ACC112 (cell line): ENCODE measurements at regions not wholly inside any gene's neighbourhood (a gene's known extent, or its start where the extent isn't known, plus 50 kb on each side); places are given as distances from the start of the nearest gene placed in this dataset.

Experiments
- H2AFZ ChIP-seq: fragments of 200-600 bp; sonication (generic); one replicate; pipeline ENCODE4 v1.6.0; 2017; ENCODE audit warnings: antibody characterized with exemption, low read length; ENCODE audit not compliant: unreplicated experiment
- H3K27ac ChIP-seq: fragments of 200-600 bp; sonication (generic); 2 replicates; pipeline ENCODE4 v1.5.1; 2014; ENCODE audit warnings: low read depth, mild to moderate bottlenecking, antibody characterized with exemption, low read length, moderate library complexity
- H3K27me3 ChIP-seq: fragments of 200-600 bp; sonication (generic); 2 replicates; pipeline ENCODE4 v1.6.1; 2014; ENCODE audit warnings: mild to moderate bottlenecking, antibody characterized with exemption, low read length, moderate library complexity, mixed read lengths; ENCODE audit not compliant: insufficient read depth
- H3K36me3 ChIP-seq: fragments of 200-600 bp; sonication (generic); 2 replicates; pipeline ENCODE4 v1.6.1; 2016; ENCODE audit warnings: mild to moderate bottlenecking, antibody characterized with exemption, low read length, moderate library complexity, mixed read lengths; ENCODE audit not compliant: insufficient read depth
- H3K4me1 ChIP-seq: fragments of 200-600 bp; sonication (generic); one replicate; pipeline ENCODE4 v1.6.1; 2016; ENCODE audit warnings: low read length, mixed read lengths; ENCODE audit not compliant: insufficient read depth, unreplicated experiment, control insufficient read depth
- H3K4me3 ChIP-seq: fragments of 200-600 bp; sonication (generic); 2 replicates; pipeline ENCODE4 v1.5.1; 2014; ENCODE audit warnings: mild to moderate bottlenecking, low read depth, low read length
- H3K79me2 ChIP-seq: fragments of 200-600 bp; sonication (generic); one replicate; pipeline ENCODE4 v1.6.0; 2016; ENCODE audit warnings: low read length; ENCODE audit not compliant: control insufficient read depth, unreplicated experiment, insufficient read depth

GRCh38 chr9:89663614-89663970 lies 58.8 kb downstream of the GADD45G start:
- Histone ChIP-seq H3K27me3 (no peaks in the 10 kb centered on the region), H3K79me2 (no peaks in the 10 kb centered on the region), H2AFZ (no peak overlapping the region), H3K27ac (no peak overlapping the region), H3K4me3 (no peak overlapping the region), H3K4me1 (no peaks in the 10 kb centered on the region), H3K36me3 (no peaks in the 10 kb centered on the region)

- Histone ChIP-seq H3K27me3 (no peaks in the 10 kb centered on the region), H3K27ac (no peak overlapping the region), H3K4me1 (no peaks in the 10 kb centered on the region)
Measured at GRCh38 chr9:89664010-89664409, 59.2 kb downstream of the GADD45G start.

GRCh38 chr9:89664896-89665329 lies 60.1 kb downstream of the GADD45G start:
- no peak overlapping the region for H3K27ac ChIP-seq
- no peaks in the 10 kb centered on the region for H3K36me3 ChIP-seq
- H3K27me3 ChIP-seq: no peaks in the 10 kb centered on the region
- H3K4me1 ChIP-seq: no peaks in the 10 kb centered on the region
- H2AFZ ChIP-seq: no peak overlapping the region
- H3K79me2 ChIP-seq: no peaks in the 10 kb centered on the region
- no peak overlapping the region for H3K4me3 ChIP-seq

More at GRCh38 chr9:89664010-89664409, 59.2 kb downstream of the GADD45G start:
- H3K79me2 ChIP-seq: no peaks in the 10 kb centered on the region
- H3K4me3 ChIP-seq: no peak overlapping the region
- no peak overlapping the region for H2AFZ ChIP-seq
- H3K36me3 ChIP-seq: no peaks in the 10 kb centered on the region

GRCh38 chr9:89666364-89666763 lies 61.6 kb downstream of the GADD45G start:
- no peaks in the 10 kb centered on the region for H3K79me2 ChIP-seq
- H3K4me3 ChIP-seq: no peak overlapping the region
- H3K27ac ChIP-seq: no peak overlapping the region
- H3K4me1 ChIP-seq: no peaks in the 10 kb centered on the region
- H3K36me3 ChIP-seq: no peaks in the 10 kb centered on the region
- H3K27me3 ChIP-seq: no peaks in the 10 kb centered on the region
- H2AFZ ChIP-seq: no peak overlapping the region

- Histone ChIP-seq H3K36me3 (no peaks in the 10 kb centered on the region), H3K4me3 (no peak overlapping the region), H3K27ac (no peak overlapping the region), H3K4me1 (no peaks in the 10 kb centered on the region), H3K79me2 (no peaks in the 10 kb centered on the region), H2AFZ (no peak overlapping the region), H3K27me3 (no peaks in the 10 kb centered on the region)
Measured at GRCh38 chr9:89666950-89667349, 62.1 kb downstream of the GADD45G start.

- no peaks in the 10 kb centered on the region for H3K4me1 ChIP-seq
- H3K27ac ChIP-seq: no peak overlapping the region
- H3K27me3 ChIP-seq: no peaks in the 10 kb centered on the region
- H3K4me3 ChIP-seq: no peak overlapping the region
- no peaks in the 10 kb centered on the region for H3K79me2 ChIP-seq
- H3K36me3 ChIP-seq: no peaks in the 10 kb centered on the region
- H2AFZ ChIP-seq: no peak overlapping the region
Measured at GRCh38 chr9:89667726-89668125, 62.9 kb downstream of the GADD45G start.

- H3K36me3 ChIP-seq: no peaks in the 10 kb centered on the region
- H3K4me1 ChIP-seq: no peaks in the 10 kb centered on the region
- no peaks in the 10 kb centered on the region for H3K27me3 ChIP-seq
- no peaks in the 10 kb centered on the region for H3K79me2 ChIP-seq
- no peak overlapping the region for H2AFZ ChIP-seq
- no peak overlapping the region for H3K27ac ChIP-seq
- H3K4me3 ChIP-seq: no peak overlapping the region
Measured at GRCh38 chr9:89668216-89668865, 63.5 kb downstream of the GADD45G start.

GRCh38 chr9:89668866-89669246 lies 64.0 kb downstream of the GADD45G start:
- Histone ChIP-seq H3K36me3 (no peaks in the 10 kb centered on the region), H3K4me1 (no peaks in the 10 kb centered on the region), H3K27me3 (no peaks in the 10 kb centered on the region), H3K79me2 (no peaks in the 10 kb centered on the region), H3K27ac (no peak overlapping the region), H2AFZ (no peak overlapping the region), H3K4me3 (no peak overlapping the region)

GRCh38 chr9:89669361-89669842 lies 64.6 kb downstream of the GADD45G start:
- Histone ChIP-seq H3K36me3 (no peaks in the 10 kb centered on the region), H3K4me3 (no peak overlapping the region), H3K27me3 (no peaks in the 10 kb centered on the region), H3K4me1 (no peaks in the 10 kb centered on the region), H2AFZ (no peak overlapping the region), H3K79me2 (no peaks in the 10 kb centered on the region), H3K27ac (no peak overlapping the region)

- H3K27ac ChIP-seq: no peak overlapping the region
- H3K4me3 ChIP-seq: no peak overlapping the region
- no peak overlapping the region for H2AFZ ChIP-seq
- no peaks in the 10 kb centered on the region for H3K27me3 ChIP-seq
- H3K79me2 ChIP-seq: no peaks in the 10 kb centered on the region
- H3K4me1 ChIP-seq: no peaks in the 10 kb centered on the region
- no peaks in the 10 kb centered on the region for H3K36me3 ChIP-seq
Measured at GRCh38 chr9:89670114-89670513, 65.3 kb downstream of the GADD45G start.

GRCh38 chr9:89670801-89671434 lies 66.1 kb downstream of the GADD45G start:
- no peak overlapping the region for H3K4me3 ChIP-seq
- no peaks in the 10 kb centered on the region for H3K4me1 ChIP-seq
- no peak overlapping the region for H3K27ac ChIP-seq
- no peak overlapping the region for H2AFZ ChIP-seq
- no peaks in the 10 kb centered on the region for H3K36me3 ChIP-seq
- H3K79me2 ChIP-seq: no peaks in the 10 kb centered on the region
- H3K27me3 ChIP-seq: no peaks in the 10 kb centered on the region
